ENCODE measurements at regions not wholly inside any gene's neighbourhood (a gene's known extent, or its start where the extent isn't known, plus 50 kb on each side); places are given as distances from the start of the nearest gene placed in this dataset.

DNA sequence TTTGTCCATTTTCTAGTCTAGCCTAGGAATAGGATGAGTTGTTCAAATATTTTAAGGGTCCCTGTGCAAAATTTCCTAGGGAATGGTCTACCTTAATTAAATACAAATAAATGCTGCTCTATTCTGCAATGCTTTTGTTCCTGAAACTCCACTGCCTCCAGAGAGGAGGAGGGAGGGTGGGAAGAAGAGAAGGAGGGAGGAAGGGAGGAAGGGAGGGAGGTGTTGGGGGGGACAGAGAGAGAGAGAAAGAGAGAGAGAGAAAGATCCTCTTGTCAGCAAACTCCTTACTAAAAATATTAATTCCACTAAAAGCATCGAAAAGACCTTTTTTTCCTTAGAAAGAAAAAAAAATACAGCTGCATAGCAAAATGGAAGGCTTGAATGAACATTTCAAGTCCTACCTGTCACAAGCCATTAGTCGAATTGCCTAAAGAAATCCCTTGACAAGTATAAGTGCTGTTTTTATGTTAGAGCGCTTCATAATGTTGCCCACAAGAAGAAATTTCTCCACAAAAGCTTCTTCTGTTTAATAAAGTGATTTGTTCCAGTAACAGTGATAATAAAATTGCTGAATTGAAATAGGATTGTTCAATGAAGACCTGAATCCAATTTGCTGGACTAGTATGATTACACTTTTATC, 106.0 kb downstream of the NKX6-1 start:
- TF ChIP-seq, protein P1, sequence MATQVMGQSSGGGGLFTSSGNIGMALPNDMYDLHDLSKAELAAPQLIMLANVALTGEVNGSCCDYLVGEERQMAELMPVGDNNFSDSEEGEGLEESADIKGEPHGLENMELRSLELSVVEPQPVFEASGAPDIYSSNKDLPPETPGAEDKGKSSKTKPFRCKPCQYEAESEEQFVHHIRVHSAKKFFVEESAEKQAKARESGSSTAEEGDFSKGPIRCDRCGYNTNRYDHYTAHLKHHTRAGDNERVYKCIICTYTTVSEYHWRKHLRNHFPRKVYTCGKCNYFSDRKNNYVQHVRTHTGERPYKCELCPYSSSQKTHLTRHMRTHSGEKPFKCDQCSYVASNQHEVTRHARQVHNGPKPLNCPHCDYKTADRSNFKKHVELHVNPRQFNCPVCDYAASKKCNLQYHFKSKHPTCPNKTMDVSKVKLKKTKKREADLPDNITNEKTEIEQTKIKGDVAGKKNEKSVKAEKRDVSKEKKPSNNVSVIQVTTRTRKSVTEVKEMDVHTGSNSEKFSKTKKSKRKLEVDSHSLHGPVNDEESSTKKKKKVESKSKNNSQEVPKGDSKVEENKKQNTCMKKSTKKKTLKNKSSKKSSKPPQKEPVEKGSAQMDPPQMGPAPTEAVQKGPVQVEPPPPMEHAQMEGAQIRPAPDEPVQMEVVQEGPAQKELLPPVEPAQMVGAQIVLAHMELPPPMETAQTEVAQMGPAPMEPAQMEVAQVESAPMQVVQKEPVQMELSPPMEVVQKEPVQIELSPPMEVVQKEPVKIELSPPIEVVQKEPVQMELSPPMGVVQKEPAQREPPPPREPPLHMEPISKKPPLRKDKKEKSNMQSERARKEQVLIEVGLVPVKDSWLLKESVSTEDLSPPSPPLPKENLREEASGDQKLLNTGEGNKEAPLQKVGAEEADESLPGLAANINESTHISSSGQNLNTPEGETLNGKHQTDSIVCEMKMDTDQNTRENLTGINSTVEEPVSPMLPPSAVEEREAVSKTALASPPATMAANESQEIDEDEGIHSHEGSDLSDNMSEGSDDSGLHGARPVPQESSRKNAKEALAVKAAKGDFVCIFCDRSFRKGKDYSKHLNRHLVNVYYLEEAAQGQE (IDR thresholded peaks at IDR 0.05; ENCODE audit: insufficient read depth in 1 of 2, low read depth in 2 of 2, low read length in 2 of 2): no peak
- TF ChIP-seq POLR2AphosphoS5 (IDR thresholded peaks at IDR 0.05; ENCODE audit: low read depth, low read length): no peak
- no peak for TF ChIP-seq SIN3A (IDR thresholded peaks at IDR 0.05; ENCODE audit: borderline replicate concordance, insufficient read depth, low read length)
- no peak for TF ChIP-seq FOXP2 (optimal IDR thresholded peaks at IDR 0.05; ENCODE audit: borderline replicate concordance, extremely low read depth, extremely low read length, insufficient read depth)
- TF ChIP-seq TAF1 (IDR thresholded peaks at IDR 0.05; ENCODE audit: borderline replicate concordance, insufficient read depth, low read length): no peak

DNA sequence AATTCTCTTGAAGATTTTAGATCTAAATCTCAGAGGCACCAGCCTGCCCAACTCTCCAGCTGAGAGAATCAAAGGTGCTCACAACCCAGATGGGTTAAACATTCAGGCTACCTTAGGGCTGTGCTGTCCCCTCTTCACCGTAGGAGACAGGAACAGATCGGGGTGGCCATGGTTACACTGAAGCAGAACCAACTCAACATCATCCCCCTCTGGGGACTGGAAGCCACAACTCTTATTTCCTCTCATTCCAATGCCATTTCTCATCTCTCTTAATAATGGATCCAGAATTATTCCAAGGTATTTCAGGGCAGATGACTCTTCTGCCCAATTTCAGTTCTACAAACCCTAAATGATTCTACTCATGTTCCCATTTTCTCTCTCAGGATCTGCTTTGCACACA, 109.7 kb downstream of the NKX6-1 start:
- TF ChIP-seq FOXP2 (optimal IDR thresholded peaks at IDR 0.05; ENCODE audit: borderline replicate concordance, extremely low read depth, extremely low read length, insufficient read depth) (no peak), TAF1 (IDR thresholded peaks at IDR 0.05; ENCODE audit: borderline replicate concordance, insufficient read depth, low read length) (no peak)
- TF ChIP-seq, protein P1 (IDR thresholded peaks at IDR 0.05; ENCODE audit: insufficient read depth in 1 of 2, low read depth in 2 of 2, low read length in 2 of 2): no peak

DNA sequence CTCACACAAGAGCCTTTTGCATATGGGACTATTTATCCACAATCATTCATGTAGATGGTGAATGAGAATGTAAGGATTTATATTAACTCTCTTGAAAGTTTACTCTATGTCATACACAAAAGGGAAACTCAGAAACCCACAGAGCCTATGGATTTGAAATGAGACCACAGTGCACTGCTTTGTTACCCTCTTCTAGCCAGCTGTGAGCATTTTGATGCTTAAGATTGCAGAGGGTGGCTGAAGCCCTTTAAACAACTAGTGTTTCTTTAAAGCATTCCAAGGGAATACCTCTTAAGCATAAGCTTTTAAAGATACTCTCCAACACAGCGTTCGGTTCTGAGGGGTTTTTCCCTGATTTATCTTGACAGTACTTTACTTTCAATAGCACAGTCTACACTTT, 113.9 kb downstream of the NKX6-1 start:
- no peak for TF ChIP-seq FOXP2 (optimal IDR thresholded peaks at IDR 0.05; ENCODE audit: borderline replicate concordance, extremely low read depth, extremely low read length, insufficient read depth)
- no peak for TF ChIP-seq POLR2AphosphoS5 (IDR thresholded peaks at IDR 0.05; ENCODE audit: low read depth, low read length)
- TF ChIP-seq, protein P1 (IDR thresholded peaks at IDR 0.05; ENCODE audit: insufficient read depth in 1 of 2, low read depth in 2 of 2, low read length in 2 of 2): no peak
- TF ChIP-seq SIN3A (IDR thresholded peaks at IDR 0.05; ENCODE audit: borderline replicate concordance, insufficient read depth, low read length): no peak
- TF ChIP-seq TAF1 (IDR thresholded peaks at IDR 0.05; ENCODE audit: borderline replicate concordance, insufficient read depth, low read length): no peak

DNA sequence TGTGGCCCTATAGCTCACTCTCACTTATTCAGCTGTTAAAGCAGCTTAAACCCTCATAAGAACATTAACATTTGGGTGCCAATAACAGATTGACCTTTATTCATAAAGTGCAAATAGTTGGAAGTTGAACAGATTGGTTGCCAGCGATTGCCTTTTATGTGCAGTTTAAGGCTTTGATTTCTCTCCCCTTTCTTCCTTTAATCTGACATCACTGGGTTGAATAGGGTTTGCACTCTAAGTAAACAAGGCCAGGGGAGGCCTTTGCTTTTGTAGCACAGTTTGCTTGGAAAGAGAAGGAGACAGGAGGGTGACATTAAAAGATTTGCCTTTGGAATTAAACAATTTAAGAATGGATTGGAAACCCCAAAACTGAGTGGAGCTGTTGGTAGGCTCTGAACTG, 114.3 kb downstream of the NKX6-1 start:
- TF ChIP-seq POLR2AphosphoS5 (IDR thresholded peaks at IDR 0.05; ENCODE audit: low read depth, low read length): no peak
- TF ChIP-seq TAF1 (IDR thresholded peaks at IDR 0.05; ENCODE audit: borderline replicate concordance, insufficient read depth, low read length): no peak
- TF ChIP-seq SIN3A (IDR thresholded peaks at IDR 0.05; ENCODE audit: borderline replicate concordance, insufficient read depth, low read length): no peak
- TF ChIP-seq, protein P1 (IDR thresholded peaks at IDR 0.05; ENCODE audit: insufficient read depth in 1 of 2, low read depth in 2 of 2, low read length in 2 of 2): no peak
- TF ChIP-seq FOXP2 (optimal IDR thresholded peaks at IDR 0.05; ENCODE audit: borderline replicate concordance, extremely low read depth, extremely low read length, insufficient read depth): no peak

- TF ChIP-seq, protein P1 (IDR thresholded peaks at IDR 0.05; ENCODE audit: insufficient read depth in 1 of 2, low read depth in 2 of 2, low read length in 2 of 2): no peak
- TF ChIP-seq FOXP2 (optimal IDR thresholded peaks at IDR 0.05; ENCODE audit: borderline replicate concordance, extremely low read depth, extremely low read length, insufficient read depth) (no peak), TAF1 (IDR thresholded peaks at IDR 0.05; ENCODE audit: borderline replicate concordance, insufficient read depth, low read length) (no peak)
These were observed 117.3 kb downstream of the NKX6-1 start for GRCh38 chr4:84381759-84382158.

Data from PFSK-1 (cell line).